HK-2 (cell line): ENCODE measurements at regions not wholly inside any gene's neighbourhood (a gene's known extent, or its start where the extent isn't known, plus 50 kb on each side); places are given as distances from the start of the nearest gene placed in this dataset.
A peak's percentile ranks its signal among the peaks of the same experiment; 100 is the strongest.
"Not testable (repeated sequence)": the region's sequence is repeated elsewhere in the genome, so short reads cannot be mapped to it uniquely, and the experiment has no call there.

Experiments used
- DNase-seq: peaks from one replicate; pipeline ENCODE4 v3.0.0-alpha.2; 2018; ENCODE audit not compliant: unreplicated experiment

DNA sequence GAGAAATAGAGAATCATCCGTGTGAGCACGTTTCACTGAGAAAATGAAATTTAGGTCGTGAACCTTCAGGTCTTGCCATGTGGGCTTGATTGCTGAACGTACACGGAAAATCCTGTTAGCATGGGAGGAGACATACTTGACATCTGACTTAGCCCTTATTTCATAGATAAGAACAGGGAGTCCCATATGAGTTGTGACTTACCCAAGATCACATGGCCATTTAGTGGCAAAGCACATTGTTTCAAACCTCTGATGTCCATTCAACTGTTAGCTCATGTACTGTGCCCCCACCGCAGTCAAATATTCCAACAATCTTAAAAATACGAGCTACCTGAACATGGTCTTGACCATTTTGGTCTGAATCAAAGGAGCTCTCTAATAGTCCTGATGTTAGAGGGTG lies 411.2 kb upstream of the FZD8 start:
- no peak for DNase-seq

GRCh38 chr10:36051500-36051991 lies 409.4 kb upstream of the FZD8 start:
- no peak for DNase-seq

- no peak for DNase-seq
Measured at GRCh38 chr10:36050763-36051499, 408.8 kb upstream of the FZD8 start.

GRCh38 chr10:36048780-36049179 lies 406.7 kb upstream of the FZD8 start:
- no peak for DNase-seq

GRCh38 chr10:36048236-36048635 lies 406.1 kb upstream of the FZD8 start:
- DNase-seq = no peak

DNA sequence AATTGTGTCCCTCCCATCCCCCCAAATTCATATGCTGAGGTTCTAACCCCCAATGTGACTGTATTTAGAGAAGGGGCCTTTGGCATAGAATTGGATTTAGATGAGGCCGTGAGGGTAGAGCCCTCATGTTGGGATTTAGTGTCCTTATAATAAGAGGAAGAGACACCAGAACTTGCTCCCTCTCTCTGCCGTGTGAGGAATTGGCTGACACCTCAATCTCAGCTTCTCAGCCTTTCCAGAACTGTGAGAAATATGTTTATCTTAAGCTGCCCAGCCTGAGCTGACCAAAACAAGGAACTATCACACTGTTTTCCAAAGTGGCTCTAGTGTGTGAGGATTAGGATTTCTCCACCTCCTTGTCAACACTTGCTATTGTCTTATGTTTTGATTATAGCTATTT lies 400.0 kb upstream of the FZD8 start:
- DNase-seq = no peak

- no peak for DNase-seq
Measured at GRCh38 chr10:36038316-36038955, 396.3 kb upstream of the FZD8 start.

DNA sequence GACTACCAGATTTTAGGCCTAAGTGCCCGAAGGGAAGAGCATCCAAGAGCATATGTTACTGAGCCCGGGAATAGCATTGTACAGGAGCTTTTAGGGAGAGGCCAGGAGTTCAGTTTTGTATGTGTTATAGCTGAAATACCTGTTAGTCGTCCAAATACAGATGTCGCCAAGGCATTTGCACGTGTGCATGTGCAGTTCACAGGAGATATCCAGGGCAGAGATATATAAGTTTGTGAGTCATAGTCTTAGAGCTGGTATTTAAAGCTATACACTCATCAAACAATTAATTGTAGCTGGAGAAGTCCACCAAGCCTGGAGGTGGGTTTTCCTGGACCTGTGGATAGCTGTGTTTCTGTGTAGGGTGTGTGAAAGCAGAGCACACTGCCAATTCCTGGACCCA lies 394.0 kb upstream of the FZD8 start:
- DNase-seq = no peak

GRCh38 chr10:36033808-36034207 lies 391.7 kb upstream of the FZD8 start:
- DNase-seq = no peak

- no peak for DNase-seq
Measured at GRCh38 chr10:36030516-36030915, 388.4 kb upstream of the FZD8 start.

DNA sequence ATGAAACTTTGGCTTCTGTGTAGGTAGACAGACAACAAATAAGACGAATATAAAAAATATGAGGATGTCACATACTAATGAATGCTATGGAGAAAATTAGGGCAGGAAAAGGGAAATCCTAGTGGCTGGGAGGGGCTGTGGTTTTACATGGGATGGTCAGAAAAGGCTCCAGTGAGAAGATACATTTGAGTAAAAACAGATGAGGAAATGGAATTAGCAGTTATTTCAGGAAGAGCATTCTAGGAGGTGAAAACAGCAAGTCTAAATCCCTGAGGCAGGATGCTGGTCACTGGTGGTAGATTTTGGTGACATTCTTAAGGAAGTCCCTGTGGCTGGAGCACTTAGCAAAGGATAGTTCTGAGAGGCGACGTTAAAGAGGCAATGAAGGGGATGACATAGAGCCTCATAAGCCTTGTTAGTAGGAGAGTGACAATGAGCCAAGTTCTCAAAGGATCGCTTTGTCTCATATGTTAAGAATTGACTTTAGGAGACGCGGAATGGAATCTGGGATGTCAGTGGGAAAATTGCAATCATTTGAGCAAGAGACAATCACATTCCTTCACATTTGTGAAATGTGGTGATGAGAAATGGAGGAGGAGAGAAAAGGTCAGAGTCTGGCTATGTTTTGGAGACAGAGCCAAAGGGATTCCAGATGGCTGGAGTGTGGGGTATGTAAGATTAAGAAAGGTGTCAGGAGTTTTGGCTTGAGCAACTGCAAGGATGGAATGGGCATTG lies 384.7 kb upstream of the FZD8 start:
- no peak for DNase-seq

DNA sequence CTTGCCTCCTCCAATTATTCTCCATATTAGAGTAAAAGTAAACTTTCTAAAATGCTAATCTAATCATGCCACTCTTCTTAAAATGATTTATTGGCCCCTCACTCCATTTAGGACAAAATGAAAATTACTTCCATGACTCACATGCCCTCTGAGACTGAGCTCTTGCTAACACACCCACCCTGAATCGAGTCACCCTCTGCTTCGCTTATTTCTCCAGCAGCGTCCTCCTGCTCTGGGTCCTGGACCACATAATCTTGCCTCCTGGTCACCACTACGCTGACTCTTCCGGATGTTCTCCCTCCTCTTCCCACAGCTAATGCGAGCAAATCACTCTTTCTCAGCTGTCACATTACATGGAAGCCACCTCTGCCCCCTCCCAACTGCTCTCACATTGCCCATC lies 384.0 kb upstream of the FZD8 start:
- no peak for DNase-seq

DNA sequence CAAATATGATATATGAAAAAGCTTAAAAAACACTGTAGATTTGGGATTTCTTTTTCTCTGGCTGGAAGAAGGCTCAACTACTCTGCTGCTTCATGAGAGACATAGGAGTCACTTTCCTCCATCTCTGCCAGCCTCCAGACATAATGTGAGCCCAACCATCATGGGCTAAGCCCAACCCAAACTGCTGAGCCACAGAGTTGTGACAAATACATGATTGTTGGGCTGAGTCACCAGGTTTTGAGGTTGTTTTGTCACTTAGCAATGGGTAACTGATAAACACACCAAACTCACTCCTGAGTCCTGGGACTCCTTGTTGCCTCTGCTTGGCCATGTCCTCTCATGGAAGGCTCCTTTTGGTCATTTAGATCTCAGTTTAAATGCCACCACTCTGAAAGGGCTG lies 381.8 kb upstream of the FZD8 start:
- DNase-seq = peak; percentile 8

DNA sequence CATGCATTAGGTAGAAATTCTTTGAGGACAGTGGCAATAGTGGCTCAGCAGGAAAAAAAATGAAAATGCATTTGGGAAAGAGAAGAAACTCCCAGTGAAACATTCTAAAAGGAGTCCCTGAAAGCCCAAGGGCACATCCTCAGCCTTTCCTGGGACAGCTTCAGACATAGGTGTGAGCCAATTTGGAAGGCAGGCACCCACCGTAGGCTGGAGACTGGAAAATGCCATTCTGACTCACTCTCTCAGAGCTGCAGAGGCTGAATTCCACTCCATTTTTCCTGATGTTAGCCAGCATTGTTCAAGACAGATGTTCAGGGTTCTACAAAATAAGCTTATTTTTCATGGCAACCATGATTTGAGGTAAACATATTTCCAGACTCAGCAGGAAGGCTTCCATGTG lies 379.0 kb upstream of the FZD8 start:
- no peak for DNase-seq

- DNase-seq = no peak
Measured at GRCh38 chr10:36019749-36020148, 377.7 kb upstream of the FZD8 start.

GRCh38 chr10:36018996-36019395 lies 376.9 kb upstream of the FZD8 start:
- DNase-seq = no peak

GRCh38 chr10:36017137-36017536 lies 375.0 kb upstream of the FZD8 start:
- no peak for DNase-seq

- no peak for DNase-seq
Measured at GRCh38 chr10:36007369-36007768, 365.3 kb upstream of the FZD8 start.

- DNase-seq = no peak
Measured at GRCh38 chr10:36003688-36004087, 361.6 kb upstream of the FZD8 start.

GRCh38 chr10:36003031-36003600 lies 361.0 kb upstream of the FZD8 start:
- no peak for DNase-seq

- DNase-seq = no peak
Measured at GRCh38 chr10:36002445-36002844, 360.3 kb upstream of the FZD8 start.

DNA sequence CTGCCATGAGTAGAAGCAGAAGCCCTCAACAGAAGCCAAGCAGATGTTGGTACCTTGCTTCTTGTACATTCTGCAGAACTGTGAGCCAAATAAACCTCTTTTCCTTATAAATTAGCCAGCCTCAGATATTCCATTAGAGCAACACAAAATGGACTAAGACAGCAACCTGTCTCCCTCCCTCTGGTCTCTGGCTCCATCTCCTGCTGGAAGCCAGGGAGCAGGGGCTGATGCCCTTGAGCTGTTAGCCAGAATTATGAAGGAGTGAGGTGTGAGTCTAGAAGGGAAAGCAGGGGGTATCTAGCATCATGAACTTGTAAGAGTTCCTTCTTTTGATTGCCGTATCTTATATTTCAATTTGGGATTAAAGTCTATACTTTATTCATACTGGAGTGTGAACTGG lies 358.7 kb upstream of the FZD8 start:
- not testable (repeated sequence) for DNase-seq

GRCh38 chr10:35998026-35998425 lies 355.9 kb upstream of the FZD8 start:
- no peak for DNase-seq
